Activated CD4-positive, alpha-beta memory T cell treated with anti-CD3 and anti-CD28 coated beads, Interleukin-2, amount 10 ng/mL, durations not matched to agents 7 days and 5 days (primary cell): ENCODE measurements at regions not wholly inside any gene's neighbourhood (a gene's known extent, or its start where the extent isn't known, plus 50 kb on each side); places are given as distances from the start of the nearest gene placed in this dataset.
"Not testable (repeated sequence)": the region's sequence is repeated elsewhere in the genome, so short reads cannot be mapped to it uniquely, and the experiment has no call there.

Experiments used
- CTCF ChIA-PET: fragments of 350-600 bp; sonication (Branson Sonifier 250); formaldehyde crosslinking; loops from one replicate; lab custom pipeline; 2021; ENCODE audit warnings: antibody characterized with exemption, inconsistent platforms; lab: Charles Lee
- POLR2A ChIA-PET: fragments of 350-600 bp; sonication (Branson Sonifier 250); formaldehyde crosslinking; loops from one replicate; lab custom pipeline; 2021; ENCODE audit warnings: antibody characterized with exemption; lab: Charles Lee
- DNase-seq: peaks from one replicate; pipeline ENCODE4 v3.0.0-alpha.2; 2020
- H3K27ac Mint-ChIP-seq: one replicate; pipeline ENCODE4 v1.8.0; 2021; ENCODE audit warnings: mild to moderate bottlenecking, mixed read lengths
- H3K27me3 Mint-ChIP-seq: one replicate; pipeline ENCODE4 v1.8.0; 2021; ENCODE audit warnings: mixed read lengths
- H3K36me3 Mint-ChIP-seq: one replicate; pipeline ENCODE4 v1.8.0; 2021; ENCODE audit warnings: low read depth, mixed read lengths
- H3K4me1 Mint-ChIP-seq: one replicate; pipeline ENCODE4 v1.8.0; 2021; ENCODE audit warnings: mixed read lengths
- H3K4me3 Mint-ChIP-seq: one replicate; pipeline ENCODE4 v1.8.0; 2021; ENCODE audit warnings: mild to moderate bottlenecking, mixed read lengths
- H3K9me3 Mint-ChIP-seq: one replicate; pipeline ENCODE4 v1.8.0; 2021; ENCODE audit warnings: mixed read lengths

- H3K27ac Mint-ChIP-seq = no peak overlapping the region
- no peaks in the 10 kb centered on the region for H3K4me1 Mint-ChIP-seq
- no peak overlapping the region for H3K4me3 Mint-ChIP-seq
- POLR2A ChIA-PET = no interaction called here
- no peaks in the 10 kb centered on the region for H3K36me3 Mint-ChIP-seq
- CTCF ChIA-PET = no interaction called here
- no peaks in the 10 kb centered on the region for H3K9me3 Mint-ChIP-seq
- DNase-seq = no peak
- no peaks in the 10 kb centered on the region for H3K27me3 Mint-ChIP-seq
These were observed 241.5 kb downstream of the RNF152 start for GRCh38 chr18:61651145-61651879.

GRCh38 chr18:61643884-61644647, 248.7 kb downstream of the RNF152 start:
- Mint-ChIP-seq H3K36me3 (no peaks in the 10 kb centered on the region), H3K27ac (no peak overlapping the region), H3K4me1 (peaks cover 3% of the 10 kb centered on the region), H3K27me3 (peaks cover 4% of the 10 kb centered on the region), H3K9me3 (no peaks in the 10 kb centered on the region), H3K4me3 (no peak overlapping the region)
- DNase-seq = no peak
- ChIA-PET CTCF (interaction anchor here (1.0 kb wide), 1 partner anchor 10 kb away, joined by 3 read pairs; no protein-coding TSS in a partner anchor), POLR2A (no interaction called here)

DNA sequence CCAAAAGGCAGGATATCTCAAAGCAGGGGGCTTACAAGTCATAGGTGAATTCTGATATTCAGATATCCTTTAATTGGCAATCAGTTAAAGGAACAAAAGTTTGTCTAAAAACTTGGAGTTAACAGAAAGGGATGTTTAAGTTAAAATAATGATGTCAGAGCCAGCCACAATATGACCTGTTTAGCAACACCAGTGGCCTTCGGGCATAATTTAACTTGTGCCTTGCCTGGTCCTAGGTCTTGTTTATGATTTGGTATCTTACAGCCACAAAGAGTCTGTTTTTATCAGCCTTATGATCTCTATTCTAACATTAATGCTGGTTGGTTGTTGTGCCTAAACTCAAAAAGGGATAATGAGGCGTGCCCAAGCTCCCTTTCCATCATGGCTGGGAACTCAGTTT, 252.9 kb downstream of the RNF152 start:
- Mint-ChIP-seq H3K4me1 (peaks cover 3% of the 10 kb centered on the region), H3K36me3 (no peaks in the 10 kb centered on the region), H3K27me3 (peaks cover 4% of the 10 kb centered on the region), H3K9me3 (no peaks in the 10 kb centered on the region), H3K4me3 (no peak overlapping the region), H3K27ac (no peak overlapping the region)
- ChIA-PET CTCF (no interaction called here), POLR2A (no interaction called here)
- DNase-seq = no peak

- ChIA-PET POLR2A (no interaction called here), CTCF (interaction anchor here (4.9 kb wide), 1 partner anchor 493 kb away, joined by 27 read pairs; no protein-coding TSS in a partner anchor)
- Mint-ChIP-seq H3K27me3 (no peaks in the 10 kb centered on the region), H3K27ac (no peak overlapping the region), H3K4me1 (no peaks in the 10 kb centered on the region), H3K36me3 (no peaks in the 10 kb centered on the region), H3K9me3 (no peaks in the 10 kb centered on the region), H3K4me3 (no peak overlapping the region)
- no peak for DNase-seq
These were observed 254.8 kb downstream of the RNF152 start for GRCh38 chr18:61637905-61638595.

- DNase-seq = no peak
- H3K4me1 Mint-ChIP-seq = no peaks in the 10 kb centered on the region
- no peak overlapping the region for H3K4me3 Mint-ChIP-seq
- CTCF ChIA-PET = interaction anchor here (4.9 kb wide), 1 partner anchor 494 kb away, joined by 27 read pairs; no protein-coding TSS in a partner anchor
- H3K27me3 Mint-ChIP-seq = no peaks in the 10 kb centered on the region
- no peaks in the 10 kb centered on the region for H3K36me3 Mint-ChIP-seq
- no peak overlapping the region for H3K27ac Mint-ChIP-seq
- H3K9me3 Mint-ChIP-seq = no peaks in the 10 kb centered on the region
- POLR2A ChIA-PET = no interaction called here
These were observed 255.5 kb downstream of the RNF152 start for GRCh38 chr18:61637319-61637718.

GRCh38 chr18:61635901-61636528, 256.8 kb downstream of the RNF152 start:
- Mint-ChIP-seq H3K27me3 (no peaks in the 10 kb centered on the region), H3K4me3 (no peak overlapping the region), H3K27ac (no peak overlapping the region), H3K4me1 (no peaks in the 10 kb centered on the region), H3K36me3 (no peaks in the 10 kb centered on the region), H3K9me3 (no peaks in the 10 kb centered on the region)
- POLR2A ChIA-PET = no interaction called here
- DNase-seq = peak; percentile 25
- CTCF ChIA-PET = interaction anchor here (0.7 to 4.9 kb wide), 3 partner anchors 12 to 495 kb away, joined by 4 to 27 read pairs (median 4); no protein-coding TSS in a partner anchor

- no peaks in the 10 kb centered on the region for H3K9me3 Mint-ChIP-seq
- no peak for DNase-seq
- POLR2A ChIA-PET = no interaction called here
- peaks cover 9% of the 10 kb centered on the region for H3K27me3 Mint-ChIP-seq
- H3K36me3 Mint-ChIP-seq = no peaks in the 10 kb centered on the region
- H3K4me1 Mint-ChIP-seq = no peaks in the 10 kb centered on the region
- H3K4me3 Mint-ChIP-seq = no peak overlapping the region
- H3K27ac Mint-ChIP-seq = no peak overlapping the region
- CTCF ChIA-PET = no interaction called here
These were observed 264.7 kb downstream of the RNF152 start for GRCh38 chr18:61628085-61628484.

DNA sequence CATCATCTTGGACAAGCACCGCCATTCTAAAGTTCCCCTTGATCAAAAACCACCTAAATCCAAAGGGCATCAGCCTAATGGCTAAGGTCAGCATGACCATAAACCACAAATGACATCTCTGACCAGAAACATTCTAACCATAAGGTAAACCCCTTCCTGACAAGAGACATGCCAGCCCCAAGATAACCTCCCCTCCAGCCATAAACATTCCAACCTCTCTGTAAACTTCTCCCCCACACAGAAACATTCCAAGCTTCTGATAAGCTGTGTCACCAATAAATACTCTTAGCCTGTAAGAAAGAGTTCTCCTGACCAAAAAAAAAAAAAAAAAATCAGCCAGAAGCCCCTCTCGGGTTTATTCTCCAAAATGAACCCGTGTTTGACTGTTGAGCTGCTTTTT, 268.2 kb downstream of the RNF152 start:
- H3K4me3 Mint-ChIP-seq, H3K9me3 Mint-ChIP-seq, H3K27ac Mint-ChIP-seq, DNase-seq, POLR2A ChIA-PET, CTCF ChIA-PET, H3K27me3 Mint-ChIP-seq, H3K36me3 Mint-ChIP-seq, H3K4me1 Mint-ChIP-seq: not testable (repeated sequence)

DNA sequence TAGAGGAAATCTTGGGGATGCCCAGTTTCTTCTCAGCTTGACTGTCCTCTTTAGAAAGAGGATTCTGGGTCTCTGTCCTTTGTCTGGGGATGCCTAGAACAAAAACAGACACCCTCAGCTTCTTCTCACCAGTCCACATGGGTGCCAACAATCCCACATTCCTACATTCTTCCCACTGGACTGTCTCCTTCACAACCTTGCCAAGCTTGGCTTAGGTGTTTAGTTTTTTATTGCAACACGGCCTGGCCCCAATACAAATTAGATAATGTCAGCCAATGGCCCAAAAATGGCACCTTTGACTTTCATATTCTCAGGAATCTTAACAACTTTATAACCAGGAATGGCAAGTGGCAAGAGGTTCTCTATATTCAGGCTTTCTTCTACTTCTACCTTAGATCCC, 273.0 kb downstream of the RNF152 start:
- Mint-ChIP-seq H3K9me3 (no peaks in the 10 kb centered on the region), H3K27me3 (peaks cover 4% of the 10 kb centered on the region), H3K4me1 (no peaks in the 10 kb centered on the region), H3K27ac (no peak overlapping the region), H3K4me3 (no peak overlapping the region), H3K36me3 (no peaks in the 10 kb centered on the region)
- DNase-seq = no peak
- CTCF ChIA-PET = no interaction called here
- POLR2A ChIA-PET = no interaction called here

GRCh38 chr18:61618816-61619215, 274.0 kb downstream of the RNF152 start:
- no peak overlapping the region for H3K27ac Mint-ChIP-seq
- no peaks in the 10 kb centered on the region for H3K27me3 Mint-ChIP-seq
- no peaks in the 10 kb centered on the region for H3K36me3 Mint-ChIP-seq
- ChIA-PET CTCF (no interaction called here), POLR2A (no interaction called here)
- no peaks in the 10 kb centered on the region for H3K9me3 Mint-ChIP-seq
- DNase-seq = no peak
- no peaks in the 10 kb centered on the region for H3K4me1 Mint-ChIP-seq
- H3K4me3 Mint-ChIP-seq = no peak overlapping the region

DNA sequence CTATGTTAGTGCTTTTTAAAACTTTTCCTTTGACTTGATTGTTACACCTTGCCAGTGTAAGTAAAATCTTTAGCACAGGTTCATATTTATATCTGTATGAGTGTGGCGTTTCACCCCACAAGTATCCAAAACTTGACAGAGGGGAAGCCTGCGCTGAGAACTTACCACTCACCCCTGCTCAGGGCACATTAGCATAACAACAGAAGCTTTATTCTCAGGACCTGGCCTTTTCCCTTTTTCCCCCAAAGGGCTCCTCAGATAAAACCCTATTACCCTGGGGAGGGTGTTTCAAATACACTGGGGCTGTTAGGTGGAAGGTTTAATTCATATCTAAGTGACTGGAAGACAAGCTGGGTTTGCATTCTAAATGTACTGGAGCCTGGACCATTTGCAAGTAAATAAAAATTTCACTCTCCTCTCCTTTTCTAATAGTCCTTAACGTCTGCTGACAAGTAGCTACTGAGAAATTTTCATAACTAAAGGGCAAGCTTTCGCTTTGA, 276.6 kb downstream of the RNF152 start:
- ChIA-PET POLR2A (no interaction called here), CTCF (no interaction called here)
- Mint-ChIP-seq H3K27me3 (no peaks in the 10 kb centered on the region), H3K9me3 (no peaks in the 10 kb centered on the region), H3K4me1 (no peaks in the 10 kb centered on the region), H3K36me3 (no peaks in the 10 kb centered on the region), H3K4me3 (no peak overlapping the region), H3K27ac (no peak overlapping the region)
- DNase-seq = no peak

- ChIA-PET POLR2A (no interaction called here), CTCF (interaction anchor here (0.6 to 0.9 kb wide), 2 partner anchors 31 to 520 kb away, joined by 3 read pairs; no protein-coding TSS in a partner anchor)
- Mint-ChIP-seq H3K9me3 (no peaks in the 10 kb centered on the region), H3K4me3 (no peak overlapping the region), H3K4me1 (no peaks in the 10 kb centered on the region), H3K27ac (no peak overlapping the region), H3K27me3 (peaks cover 14% of the 10 kb centered on the region), H3K36me3 (no peaks in the 10 kb centered on the region)
- DNase-seq = no peak
These were observed 279.3 kb downstream of the CDH20 start for GRCh38 chr18:61612517-61612916.
